ENCODE measurements at regions not wholly inside any gene's neighbourhood (a gene's known extent, or its start where the extent isn't known, plus 50 kb on each side); places are given as distances from the start of the nearest gene placed in this dataset.

DNA sequence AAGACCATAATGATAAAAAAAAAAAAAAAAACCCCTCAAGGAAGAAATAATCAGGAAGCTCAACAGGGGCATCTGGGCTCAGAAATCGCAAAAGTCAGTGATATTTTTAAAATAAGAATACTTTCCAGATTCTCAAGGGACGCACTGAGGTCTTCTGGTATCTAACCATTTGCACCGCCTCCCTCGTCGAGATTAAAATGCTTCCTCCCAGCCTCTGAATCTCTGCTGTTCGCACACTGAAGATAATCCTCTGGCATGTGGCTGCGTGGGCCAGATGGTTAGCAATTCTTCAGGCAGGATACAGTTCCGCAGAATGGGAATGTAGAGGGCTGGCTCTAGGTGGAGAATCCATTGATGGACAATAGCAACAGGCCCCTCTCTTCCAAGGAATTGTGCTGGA, 211.7 kb upstream of the CDH5 start:
- TF ChIP-seq SNAI1 (CRISPR knock-in tag; IDR thresholded peaks at IDR 0.05; ENCODE audit: borderline replicate concordance) (no peak), GZF1 (CRISPR knock-in tag; IDR thresholded peaks at IDR 0.05) (no peak), RFXANK (CRISPR knock-in tag; IDR thresholded peaks at IDR 0.05) (no peak), CBX1 (IDR thresholded peaks at IDR 0.05; ENCODE audit: low read depth) (no peak), CREM (IDR thresholded peaks at IDR 0.05) (no peak), CREM (CRISPR knock-in tag; IDR thresholded peaks at IDR 0.05) (no peak), GTF2F1 (IDR thresholded peaks at IDR 0.05; ENCODE audit: low read length) (no peak)
- TF ChIP-seq, protein P1, sequence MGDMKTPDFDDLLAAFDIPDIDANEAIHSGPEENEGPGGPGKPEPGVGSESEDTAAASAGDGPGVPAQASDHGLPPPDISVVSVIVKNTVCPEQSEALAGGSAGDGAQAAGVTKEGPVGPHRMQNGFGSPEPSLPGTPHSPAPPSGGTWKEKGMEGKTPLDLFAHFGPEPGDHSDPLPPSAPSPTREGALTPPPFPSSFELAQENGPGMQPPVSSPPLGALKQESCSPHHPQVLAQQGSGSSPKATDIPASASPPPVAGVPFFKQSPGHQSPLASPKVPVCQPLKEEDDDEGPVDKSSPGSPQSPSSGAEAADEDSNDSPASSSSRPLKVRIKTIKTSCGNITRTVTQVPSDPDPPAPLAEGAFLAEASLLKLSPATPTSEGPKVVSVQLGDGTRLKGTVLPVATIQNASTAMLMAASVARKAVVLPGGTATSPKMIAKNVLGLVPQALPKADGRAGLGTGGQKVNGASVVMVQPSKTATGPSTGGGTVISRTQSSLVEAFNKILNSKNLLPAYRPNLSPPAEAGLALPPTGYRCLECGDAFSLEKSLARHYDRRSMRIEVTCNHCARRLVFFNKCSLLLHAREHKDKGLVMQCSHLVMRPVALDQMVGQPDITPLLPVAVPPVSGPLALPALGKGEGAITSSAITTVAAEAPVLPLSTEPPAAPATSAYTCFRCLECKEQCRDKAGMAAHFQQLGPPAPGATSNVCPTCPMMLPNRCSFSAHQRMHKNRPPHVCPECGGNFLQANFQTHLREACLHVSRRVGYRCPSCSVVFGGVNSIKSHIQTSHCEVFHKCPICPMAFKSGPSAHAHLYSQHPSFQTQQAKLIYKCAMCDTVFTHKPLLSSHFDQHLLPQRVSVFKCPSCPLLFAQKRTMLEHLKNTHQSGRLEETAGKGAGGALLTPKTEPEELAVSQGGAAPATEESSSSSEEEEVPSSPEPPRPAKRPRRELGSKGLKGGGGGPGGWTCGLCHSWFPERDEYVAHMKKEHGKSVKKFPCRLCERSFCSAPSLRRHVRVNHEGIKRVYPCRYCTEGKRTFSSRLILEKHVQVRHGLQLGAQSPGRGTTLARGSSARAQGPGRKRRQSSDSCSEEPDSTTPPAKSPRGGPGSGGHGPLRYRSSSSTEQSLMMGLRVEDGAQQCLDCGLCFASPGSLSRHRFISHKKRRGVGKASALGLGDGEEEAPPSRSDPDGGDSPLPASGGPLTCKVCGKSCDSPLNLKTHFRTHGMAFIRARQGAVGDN (CRISPR knock-in tag; IDR thresholded peaks at IDR 0.05): no peak
- TF ChIP-seq, protein P2, sequence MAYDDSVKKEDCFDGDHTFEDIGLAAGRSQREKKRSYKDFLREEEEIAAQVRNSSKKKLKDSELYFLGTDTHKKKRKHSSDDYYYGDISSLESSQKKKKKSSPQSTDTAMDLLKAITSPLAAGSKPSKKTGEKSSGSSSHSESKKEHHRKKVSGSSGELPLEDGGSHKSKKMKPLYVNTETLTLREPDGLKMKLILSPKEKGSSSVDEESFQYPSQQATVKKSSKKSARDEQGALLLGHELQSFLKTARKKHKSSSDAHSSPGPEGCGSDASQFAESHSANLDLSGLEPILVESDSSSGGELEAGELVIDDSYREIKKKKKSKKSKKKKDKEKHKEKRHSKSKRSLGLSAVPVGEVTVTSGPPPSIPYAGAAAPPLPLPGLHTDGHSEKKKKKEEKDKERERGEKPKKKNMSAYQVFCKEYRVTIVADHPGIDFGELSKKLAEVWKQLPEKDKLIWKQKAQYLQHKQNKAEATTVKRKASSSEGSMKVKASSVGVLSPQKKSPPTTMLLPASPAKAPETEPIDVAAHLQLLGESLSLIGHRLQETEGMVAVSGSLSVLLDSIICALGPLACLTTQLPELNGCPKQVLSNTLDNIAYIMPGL (CRISPR knock-in tag; IDR thresholded peaks at IDR 0.05; ENCODE audit: borderline replicate concordance in 1 of 2, low read depth in 1 of 2): no peak
